GM12891 (cell line): ENCODE measurements at regions not wholly inside any gene's neighbourhood (a gene's known extent, or its start where the extent isn't known, plus 50 kb on each side); places are given as distances from the start of the nearest gene placed in this dataset.

Source experiments
- PAX5 ChIP-seq: IDR thresholded peaks from 2 replicates; pipeline ENCODE4 v1.6.1; 2011; ENCODE audit warnings: low read length, moderate library complexity, mild to moderate bottlenecking; ENCODE audit not compliant: insufficient read depth, severe bottlenecking
- POLR2A ChIP-seq: IDR thresholded peaks from 2 replicates; pipeline ENCODE4 v1.6.1; 2011; ENCODE audit warnings: low read depth, low read length, control low read depth
- POLR2AphosphoS5 ChIP-seq: IDR thresholded peaks from 2 replicates; pipeline ENCODE4 v1.6.1; 2011; ENCODE audit warnings: low read depth, low read length, control low read depth
- POU2F2 ChIP-seq: IDR thresholded peaks from 2 replicates; pipeline ENCODE4 v1.6.1; 2011; ENCODE audit warnings: low read depth, mild to moderate bottlenecking, control low read depth, low read length, moderate library complexity
- SPI1 ChIP-seq: IDR thresholded peaks from 2 replicates; pipeline ENCODE4 v1.6.1; 2011; ENCODE audit warnings: low read depth, low read length, control low read depth
- TAF1 ChIP-seq: IDR thresholded peaks from 2 replicates; pipeline ENCODE4 v1.6.1; 2011; ENCODE audit warnings: low read depth, low read length, control low read depth

DNA sequence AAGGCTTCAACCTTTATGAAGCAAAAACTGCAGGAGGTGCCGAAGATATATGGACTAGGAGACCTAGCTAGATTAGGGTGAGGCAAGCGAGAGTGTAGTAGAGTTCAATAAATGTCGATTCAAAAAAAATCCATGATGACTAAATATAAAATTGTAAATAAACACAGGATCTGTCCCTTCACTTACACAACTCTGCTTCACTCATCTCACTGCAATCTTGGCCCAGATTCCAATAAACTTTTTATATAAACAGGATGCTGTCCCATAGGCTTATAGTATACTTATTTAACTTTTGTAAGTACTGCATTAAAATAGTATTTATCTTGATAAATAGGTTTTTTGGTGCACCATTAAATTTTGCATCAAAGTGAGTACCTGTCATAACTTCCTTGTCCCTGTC lies 648.4 kb upstream of the NRSN1 start:
- no peak for TF ChIP-seq POLR2A
- no peak for TF ChIP-seq POLR2AphosphoS5
- no peak for TF ChIP-seq TAF1
- TF ChIP-seq POU2F2, result no peak
- TF ChIP-seq PAX5, result no peak
- no peak for TF ChIP-seq SPI1
